H1 (cell line): ENCODE measurements at regions not wholly inside any gene's neighbourhood (a gene's known extent, or its start where the extent isn't known, plus 50 kb on each side); places are given as distances from the start of the nearest gene placed in this dataset.

Experiments
- CTCF ChIA-PET: fragments of 300-600 bp; sonication (Branson Sonifier 250); formaldehyde crosslinking; loops from one replicate; lab custom pipeline; 2021; ENCODE audit not compliant: partially characterized antibody; lab: Charles Lee
- POLR2A ChIA-PET: fragments of 300-600 bp; sonication (Branson Sonifier 250); formaldehyde crosslinking; loops from one replicate; lab custom pipeline; 2021; ENCODE audit warnings: inconsistent platforms; ENCODE audit not compliant: partially characterized antibody; lab: Charles Lee
- DNase-seq, 2 experiments: peaks; one replicate each; pipeline versions ENCODE4 v3.0.0 to v3.0.0-alpha.2; 2010 to 2022; ENCODE audit warnings: low spot score in 2 of 2, low read depth in 1 of 2, mixed read lengths in 1 of 2
- FAIRE-seq: peaks from 2 replicates; lab custom pipeline; 2011; peaks lifted over from hg19 to GRCh38; lab: Jason Lieb, UNC
- H2AFZ ChIP-seq: 2 replicates; pipeline ENCODE4 v1.8.1; 2012; ENCODE audit warnings: low read length, inconsistent platforms
- H2AK5ac ChIP-seq: 2 replicates; pipeline ENCODE4 v1.6.1; 2013; ENCODE audit warnings: low read depth, low read length
- H2BK120ac ChIP-seq: replicated peaks from 2 replicates; pipeline ENCODE3; 2013; ENCODE audit warnings: low read depth, low read length, inconsistent platforms
- H2BK12ac ChIP-seq: 2 replicates; pipeline ENCODE4 v1.6.1; 2013; ENCODE audit warnings: low read depth, low read length
- H2BK15ac ChIP-seq: 2 replicates; pipeline ENCODE4 v1.6.1; 2013; ENCODE audit warnings: low read length
- H2BK20ac ChIP-seq: 2 replicates; pipeline ENCODE4 v1.6.1; 2013; ENCODE audit warnings: low read length
- H2BK5ac ChIP-seq: 2 replicates; pipeline ENCODE4 v1.6.1; 2013; ENCODE audit warnings: low read depth, low read length
- H3K14ac ChIP-seq: 2 replicates; pipeline ENCODE4 v1.6.1; 2013; ENCODE audit warnings: inconsistent platforms; ENCODE audit not compliant: insufficient read length
- H3K18ac ChIP-seq: 2 replicates; pipeline ENCODE4 v1.6.1; 2013; ENCODE audit warnings: low read length; ENCODE audit errors: extremely low read depth
- H3K23ac ChIP-seq: 2 replicates; pipeline ENCODE4 v1.6.1; 2013; ENCODE audit warnings: inconsistent platforms; ENCODE audit not compliant: insufficient read length
- H3K23me2 ChIP-seq: 2 replicates; pipeline ENCODE4 v1.6.1; 2013; ENCODE audit warnings: low read depth, low read length
- H3K27ac ChIP-seq: 2 replicates; pipeline ENCODE4 v1.6.1; 2011; ENCODE audit warnings: low read depth, low read length, inconsistent platforms
- H3K27me3 ChIP-seq, 4 experiments: replicated peaks in 1 of 4; 1 replicate in 1 of 4; 2 replicates in 3 of 4; pipeline versions ENCODE4 v1.6.1 to v1.8.1; 2011 to 2013; ENCODE audit warnings: low read length in 3 of 4, mild to moderate bottlenecking in 3 of 4, inconsistent platforms in 2 of 4, mixed read lengths in 2 of 4, moderate library complexity in 1 of 4; ENCODE audit not compliant: control insufficient read depth in 3 of 4, insufficient read depth in 3 of 4; ENCODE audit errors: extremely low read depth in 1 of 4
- H3K36me3 ChIP-seq, 4 experiments: 2 replicates each; pipeline versions ENCODE4 v1.6.1 to v1.8.1; 2011 to 2013; ENCODE audit warnings: mild to moderate bottlenecking in 4 of 4, low read length in 3 of 4, moderate library complexity in 2 of 4, control low read depth in 1 of 4, inconsistent platforms in 1 of 4; ENCODE audit not compliant: insufficient read depth in 4 of 4, control insufficient read depth in 2 of 4
- H3K4ac ChIP-seq: replicated peaks from 2 replicates; pipeline ENCODE3; 2013; ENCODE audit warnings: low read length, low read depth, mixed read lengths, inconsistent platforms; ENCODE audit not compliant: insufficient read length
- H3K4me1 ChIP-seq, 4 experiments: replicated peaks in 1 of 4; 1 replicate in 1 of 4; 2 replicates in 3 of 4; pipeline versions ENCODE4 v1.6.1 to v1.8.1; 2011 to 2013; ENCODE audit warnings: low read length in 3 of 4, inconsistent platforms in 2 of 4, mixed read lengths in 1 of 4; ENCODE audit not compliant: insufficient read depth in 4 of 4, control insufficient read depth in 3 of 4
- H3K4me2 ChIP-seq, 2 experiments: 2 replicates each; pipeline versions ENCODE4 v1.6.1 to v1.8.1; 2011 to 2013; ENCODE audit warnings: low read depth in 2 of 2, low read length in 2 of 2, control low read depth in 1 of 2, inconsistent platforms in 1 of 2, mild to moderate bottlenecking in 1 of 2; ENCODE audit not compliant: insufficient read depth in 1 of 2
- H3K4me3 ChIP-seq, 4 experiments: fragments of 200-600, 300-600 bp in 1 of 4; sonication (generic), shearing (Covaris generic), sonication (Bioruptor Twin) in 1 of 4; 2 replicates each; pipeline versions ENCODE4 v1.5.1 to v1.8.1; 2011 to 2016; ENCODE audit warnings: low read length in 4 of 4, low read depth in 3 of 4, control low read depth in 2 of 4, inconsistent platforms in 2 of 4, mild to moderate bottlenecking in 2 of 4, mixed read lengths in 1 of 4, moderate library complexity in 1 of 4; ENCODE audit not compliant: insufficient read depth in 2 of 4; ENCODE audit errors: extremely low read depth in 1 of 4
- H3K56ac ChIP-seq: replicated peaks from 2 replicates; pipeline ENCODE3; 2013; ENCODE audit warnings: low read depth, mild to moderate bottlenecking, mixed read lengths, low read length, inconsistent platforms; ENCODE audit not compliant: insufficient read length
- H3K79me1 ChIP-seq: 2 replicates; pipeline ENCODE4 v1.6.1; 2013; ENCODE audit warnings: low read depth, low read length, control low read depth
- H3K79me2 ChIP-seq, 2 experiments: 2 replicates each; pipeline versions ENCODE4 v1.6.1 to v1.8.1; 2012 to 2013; ENCODE audit warnings: low read length in 2 of 2, mild to moderate bottlenecking in 2 of 2, inconsistent platforms in 1 of 2; ENCODE audit not compliant: insufficient read depth in 2 of 2, control insufficient read depth in 1 of 2
- H3K9ac ChIP-seq, 4 experiments: replicated peaks in 1 of 4; 1 replicate in 1 of 4; 2 replicates in 3 of 4; pipeline versions ENCODE4 v1.6.1 to v1.8.1; 2011 to 2013; ENCODE audit warnings: low read depth in 3 of 4, low read length in 3 of 4, control low read depth in 2 of 4, mild to moderate bottlenecking in 2 of 4, moderate library complexity in 2 of 4, inconsistent platforms in 1 of 4; ENCODE audit errors: extremely low read depth in 1 of 4
- H3K9me3 ChIP-seq, 2 experiments: 2 replicates each; pipeline versions ENCODE4 v1.6.1 to v1.8.1; 2012 to 2013; ENCODE audit warnings: mild to moderate bottlenecking in 2 of 2, moderate library complexity in 2 of 2, control low read depth in 1 of 2, inconsistent platforms in 1 of 2, low read depth in 1 of 2, low read length in 1 of 2, mixed read lengths in 1 of 2; ENCODE audit not compliant: insufficient read depth in 2 of 2
- H4K20me1 ChIP-seq, 2 experiments: replicated peaks in 1 of 2; 2 replicates each; pipeline versions ENCODE3 to v1.8.1; 2011 to 2013; ENCODE audit warnings: inconsistent platforms in 2 of 2, low read length in 2 of 2, mild to moderate bottlenecking in 1 of 2; ENCODE audit not compliant: insufficient read depth in 2 of 2, control insufficient read depth in 1 of 2
- H4K5ac ChIP-seq: 2 replicates; pipeline ENCODE4 v1.6.1; 2013; ENCODE audit warnings: low read length, low read depth, mixed read lengths, inconsistent platforms; ENCODE audit not compliant: insufficient read length
- H4K8ac ChIP-seq: 2 replicates; pipeline ENCODE4 v1.8.0; 2013; ENCODE audit warnings: mild to moderate bottlenecking, moderate library complexity, low read length, inconsistent platforms; ENCODE audit not compliant: insufficient read depth; ENCODE audit errors: extremely low read depth
- H4K91ac ChIP-seq: replicated peaks from 2 replicates; pipeline ENCODE3; 2013; ENCODE audit warnings: low read length, mixed read lengths, inconsistent platforms; ENCODE audit not compliant: insufficient read length
- BRCA1 ChIP-seq: IDR thresholded peaks from 2 replicates; pipeline ENCODE4 v1.6.1; 2012; ENCODE audit warnings: low read depth, low read length, improper control_type of control experiment
- GABPA ChIP-seq: IDR thresholded peaks from 2 replicates; pipeline ENCODE4 v1.6.1; 2011; ENCODE audit warnings: mild to moderate bottlenecking, low read length, moderate library complexity, borderline replicate concordance; ENCODE audit not compliant: insufficient read depth
- JUND ChIP-seq: IDR thresholded peaks from 2 replicates; pipeline ENCODE4 v1.6.1; 2011; ENCODE audit warnings: mild to moderate bottlenecking, improper control_type of control experiment, low read length
- TBP ChIP-seq: IDR thresholded peaks from 2 replicates; pipeline ENCODE4 v1.6.1; 2011; ENCODE audit warnings: low read depth, low read length, improper control_type of control experiment
- WGBS, 2 experiments: shearing (Covaris generic) in 1 of 2; methylation state at CpG; one replicate each; pipeline versions ENCODE4 v1.1.6 to v1.1.7; 2013 to 2015; ENCODE audit warnings: low lambda C conversion rate in 2 of 2, mixed read lengths in 2 of 2, inconsistent platforms in 1 of 2, low coverage in 1 of 2, missing lambda C conversion rate in 1 of 2; ENCODE audit not compliant: insufficient replicate concordance in 2 of 2, insufficient coverage in 1 of 2, insufficient read length in 1 of 2; ENCODE audit errors: extremely low coverage in 1 of 2, missing lambda C conversion rate in 1 of 2; 5-methylcytosine and 5-hydroxymethylcytosine counted together
- TF ChIP-seq, protein P1 (sequence below): IDR thresholded peaks from 2 replicates; pipeline ENCODE4 v1.6.1; 2011; ENCODE audit warnings: low read length, improper control_type of control experiment

DNA sequence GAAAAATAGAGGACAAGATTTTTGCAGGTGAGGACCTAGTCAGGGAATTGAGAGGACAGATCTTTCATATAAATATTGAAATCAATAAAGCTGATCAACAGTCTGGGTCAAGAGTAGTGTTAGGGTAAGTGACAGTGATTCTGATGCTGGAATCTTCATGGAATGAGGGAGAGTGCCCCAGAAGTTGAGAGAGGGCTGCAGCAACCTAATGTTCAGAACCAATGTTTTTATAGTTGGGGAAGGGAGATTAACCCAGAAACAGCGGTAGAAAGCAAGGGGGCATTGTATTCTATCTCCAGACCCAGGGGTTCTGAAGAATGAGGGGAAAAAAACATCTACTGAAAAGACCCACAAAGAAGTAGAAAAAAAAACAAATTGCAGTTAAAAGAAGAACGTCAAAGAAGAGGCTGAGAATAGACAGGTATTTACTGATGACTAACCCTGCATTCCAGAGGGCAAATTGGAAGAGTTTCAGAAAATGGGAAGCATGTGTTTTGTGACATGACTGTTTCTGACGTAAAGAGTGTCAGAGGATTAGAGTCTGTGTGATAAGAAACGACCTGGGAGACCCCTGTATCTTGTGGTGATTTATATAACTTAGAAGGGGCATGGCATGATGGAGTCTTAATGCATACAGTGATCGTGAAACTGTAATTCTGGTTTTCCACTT is 819.6 kb upstream of the EPHA5 start:
- Histone ChIP-seq H3K4me3 (no peak overlapping the region), H3K9ac (no peak overlapping the region), H3K79me2 (no peaks in the 10 kb centered on the region), H3K4me2 (no peak overlapping the region), H4K91ac (no peak overlapping the region), H2AFZ (peak overlapping the region; percentile 91; the same call in 1 of the 2 replicates), H3K27ac (no peak overlapping the region), H3K79me1 (no peaks in the 10 kb centered on the region), H2BK12ac (no peak overlapping the region), H2BK15ac (no peak overlapping the region), H3K14ac (no peak overlapping the region), H2AK5ac (no peak overlapping the region), H3K9me3 (no peaks in the 10 kb centered on the region), H3K23ac (no peak overlapping the region), H2BK5ac (no peak overlapping the region), H2BK20ac (no peak overlapping the region), H3K4ac (no peak overlapping the region), H4K5ac (no peak overlapping the region), H3K27me3 (no peaks in the 10 kb centered on the region), H4K20me1 (no peaks in the 10 kb centered on the region), H3K23me2 (no peaks in the 10 kb centered on the region), H3K36me3 (no peaks in the 10 kb centered on the region), H3K4me1 (no peaks in the 10 kb centered on the region), H3K56ac (no peak overlapping the region), H4K8ac (no peak overlapping the region), H2BK120ac (no peak overlapping the region), H3K18ac (no peak overlapping the region)
- FAIRE-seq (no peak), DNase-seq (no peak)
- ChIA-PET POLR2A (no interaction called here), CTCF (interaction anchor here (0.7 kb wide), 1 partner anchor 526 kb away, joined by 3 read pairs; no protein-coding TSS in a partner anchor)
- WGBS, 2 experiments, result 73% methylated on average over 5 of the region's 5 CpGs; no CpG with 5 or more reads in 1 of the 2 experiments
- TF ChIP-seq, protein P1, sequence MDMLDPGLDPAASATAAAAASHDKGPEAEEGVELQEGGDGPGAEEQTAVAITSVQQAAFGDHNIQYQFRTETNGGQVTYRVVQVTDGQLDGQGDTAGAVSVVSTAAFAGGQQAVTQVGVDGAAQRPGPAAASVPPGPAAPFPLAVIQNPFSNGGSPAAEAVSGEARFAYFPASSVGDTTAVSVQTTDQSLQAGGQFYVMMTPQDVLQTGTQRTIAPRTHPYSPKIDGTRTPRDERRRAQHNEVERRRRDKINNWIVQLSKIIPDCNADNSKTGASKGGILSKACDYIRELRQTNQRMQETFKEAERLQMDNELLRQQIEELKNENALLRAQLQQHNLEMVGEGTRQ, result no peak
- no peak for TF ChIP-seq BRCA1
- no peak for TF ChIP-seq JUND
- no peak for TF ChIP-seq GABPA
- no peak for TF ChIP-seq TBP
